K562 (cell line): ENCODE measurements at regions not wholly inside any gene's neighbourhood (a gene's known extent, or its start where the extent isn't known, plus 50 kb on each side); places are given as distances from the start of the nearest gene placed in this dataset.

Experiments
- CC2D1A ChIP-seq: fragments of 450-650 bp; IDR thresholded peaks from 2 replicates; pipeline ENCODE4 v1.6.1; 2017; ENCODE audit warnings: mild to moderate bottlenecking
- CEBPB ChIP-seq: fragments of 450-650 bp; IDR thresholded peaks from 2 replicates; pipeline ENCODE4 v1.6.1; 2016; ENCODE audit warnings: missing genetic modification characterization, missing compliant biosample characterization
- GTF2A2 ChIP-seq: IDR thresholded peaks from 2 replicates; pipeline ENCODE4 v1.6.1; 2016; ENCODE audit warnings: mild to moderate bottlenecking, missing genetic modification characterization, missing compliant biosample characterization
- HDAC6 ChIP-seq: IDR thresholded peaks from 2 replicates; pipeline ENCODE4 v1.6.1; 2012; ENCODE audit warnings: low read depth, mild to moderate bottlenecking, control low read depth, inconsistent platforms, low read length, moderate library complexity
- MAFK ChIP-seq: IDR thresholded peaks from 2 replicates; pipeline ENCODE4 v1.6.1; 2011; ENCODE audit warnings: low read length, improper control_type of control experiment
- SIN3A ChIP-seq, 2 experiments: fragments of 150-350 bp in 1 of 2; IDR thresholded peaks; 2 replicates each; pipeline ENCODE4 v1.6.1; 2011 to 2016; ENCODE audit warnings: borderline replicate concordance in 2 of 2, low read depth in 2 of 2, low read length in 2 of 2, mild to moderate bottlenecking in 2 of 2, moderate library complexity in 2 of 2; ENCODE audit not compliant: control insufficient read depth in 1 of 2
- SP1 ChIP-seq: sonication (generic); formaldehyde crosslinking; IDR thresholded peaks from 2 replicates; pipeline ENCODE4 v1.8.1; 2022; ENCODE audit warnings: mild to moderate bottlenecking, missing genetic modification reagents
- SPI1 ChIP-seq: IDR thresholded peaks from 2 replicates; pipeline ENCODE4 v1.6.1; 2011; ENCODE audit warnings: low read depth, low read length, control low read depth, borderline replicate concordance
- TCF3 ChIP-seq: sonication (generic); formaldehyde crosslinking; IDR thresholded peaks from 2 replicates; pipeline ENCODE4 v1.4.0; 2020; ENCODE audit warnings: mild to moderate bottlenecking, missing genetic modification reagents
- ZFP1 ChIP-seq: fragments of 450-650 bp; formaldehyde crosslinking; IDR thresholded peaks from 2 replicates; pipeline ENCODE4 v1.4.0; 2020; ENCODE audit warnings: mild to moderate bottlenecking, mixed read lengths
- ZNF274 ChIP-seq: IDR thresholded peaks from 2 replicates; pipeline ENCODE4 v1.6.1; 2011; ENCODE audit warnings: low read depth, mild to moderate bottlenecking, low read length, moderate library complexity, borderline replicate concordance

DNA sequence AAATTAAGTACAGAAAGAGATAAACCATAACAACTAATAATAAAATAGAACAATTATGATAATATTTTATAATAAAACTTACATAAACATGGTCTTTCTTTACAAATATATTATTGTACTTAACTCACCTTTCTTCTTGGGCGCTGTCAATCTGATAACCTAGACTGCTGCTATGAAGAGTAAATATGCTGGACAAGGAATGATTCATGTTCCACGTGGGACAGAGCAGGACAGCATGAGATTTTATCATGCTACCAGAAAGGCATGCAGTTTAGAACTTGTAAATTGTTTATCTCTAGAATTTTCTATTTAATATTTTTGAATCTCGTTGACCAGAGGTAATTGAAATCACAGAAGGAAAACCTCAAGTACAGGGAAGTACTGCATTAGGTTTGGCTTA, 210.7 kb downstream of the ANKRD30B start:
- TF ChIP-seq TCF3 (CRISPR knock-in tag) (no peak), ZFP1 (CRISPR knock-in tag) (no peak), CC2D1A (no peak), HDAC6 (no peak), GTF2A2 (tag) (no peak), ZNF274 (no peak), SPI1 (no peak), CEBPB (tag) (no peak), SIN3A (IDR thresholded peaks at IDR 0.05; ENCODE audit: borderline replicate concordance in 2 of 2, control insufficient read depth in 1 of 2, low read depth in 2 of 2, low read length in 2 of 2) (no peak), SP1 (no peak), MAFK (no peak)
